ENCODE measurements at regions not wholly inside any gene's neighbourhood (a gene's known extent, or its start where the extent isn't known, plus 50 kb on each side); places are given as distances from the start of the nearest gene placed in this dataset.
A peak's percentile ranks its signal among the peaks of the same experiment; 100 is the strongest.

GRCh38 chr9:89953824-89954615, 349.2 kb downstream of the GADD45G start:
- peak; percentile 42 for DNase-seq

GRCh38 chr9:89955144-89955543, 350.3 kb downstream of the GADD45G start:
- DNase-seq: no peak

- DNase-seq: no peak
Measured at GRCh38 chr9:89955626-89956025, 350.8 kb downstream of the GADD45G start.

GRCh38 chr9:89956331-89956730, 351.5 kb downstream of the GADD45G start:
- no peak for DNase-seq

- no peak for DNase-seq
Measured at GRCh38 chr9:89956907-89957306, 352.1 kb downstream of the GADD45G start.

GRCh38 chr9:89958086-89958485, 353.3 kb downstream of the GADD45G start:
- DNase-seq: no peak

GRCh38 chr9:89961616-89962341, 357.0 kb downstream of the GADD45G start:
- no peak for DNase-seq

- DNase-seq: no peak
Measured at GRCh38 chr9:89963280-89963679, 358.5 kb downstream of the GADD45G start.

- DNase-seq: no peak
Measured at GRCh38 chr9:89967527-89967926, 362.7 kb downstream of the GADD45G start.

- DNase-seq: no peak
Measured at GRCh38 chr9:89969156-89969675, 364.4 kb downstream of the GADD45G start.

- no peak for DNase-seq
Measured at GRCh38 chr9:89969881-89970639, 365.2 kb downstream of the GADD45G start.

- no peak for DNase-seq
Measured at GRCh38 chr9:89970701-89971100, 365.9 kb downstream of the GADD45G start.

- DNase-seq: no peak
Measured at GRCh38 chr9:89972535-89972934, 367.7 kb downstream of the GADD45G start.

GRCh38 chr9:89974582-89974981, 369.8 kb downstream of the GADD45G start:
- DNase-seq: no peak

GRCh38 chr9:89975024-89975423, 370.2 kb downstream of the GADD45G start:
- DNase-seq: no peak

- DNase-seq: no peak
Measured at GRCh38 chr9:89975630-89976029, 370.8 kb downstream of the GADD45G start.

- no peak for DNase-seq
Measured at GRCh38 chr9:89978185-89978584, 373.4 kb downstream of the GADD45G start.

GRCh38 chr9:89980600-89980999, 375.8 kb downstream of the GADD45G start:
- DNase-seq: no peak

- no peak for DNase-seq
Measured at GRCh38 chr9:89982016-89982415, 377.2 kb downstream of the GADD45G start.

- DNase-seq: no peak
Measured at GRCh38 chr9:89983411-89983810, 378.6 kb downstream of the GADD45G start.

GRCh38 chr9:89984214-89984613, 379.4 kb downstream of the GADD45G start:
- DNase-seq: no peak

- no peak for DNase-seq
Measured at GRCh38 chr9:89985068-89985467, 380.3 kb downstream of the GADD45G start.

GRCh38 chr9:89986190-89986589, 381.4 kb downstream of the GADD45G start:
- DNase-seq: no peak
